ENCODE measurements at regions not wholly inside any gene's neighbourhood (a gene's known extent, or its start where the extent isn't known, plus 50 kb on each side); places are given as distances from the start of the nearest gene placed in this dataset.

- no peak overlapping the region for H3K27ac ChIP-seq
- DNase-seq = no peak
- intact Hi-C loops (cut with DNase I) = no loop called here
- no peaks in the 10 kb centered on the region for H3K9me3 ChIP-seq
- 36 to 49% (median 46%) methylated on average over 13 of the region's 13 CpGs for WGBS, 3 donors
- no peaks in the 10 kb centered on the region for H3K4me1 ChIP-seq (ENCODE audit: insufficient read depth)
- no peak overlapping the region for H3K4me3 ChIP-seq
- H3K36me3 ChIP-seq = no peaks in the 10 kb centered on the region
- no peak for TF ChIP-seq POLR2A (IDR thresholded peaks at IDR 0.05)
- TF ChIP-seq CTCF (IDR thresholded peaks at IDR 0.05) = no peak
- no peak for TF ChIP-seq EP300 (IDR thresholded peaks at IDR 0.05)
- H3K27me3 ChIP-seq = no peaks in the 10 kb centered on the region
Measured at GRCh38 chr2:41379496-41380221, 668.2 kb upstream of the PKDCC start.

GRCh38 chr2:41381701-41382100 lies 666.1 kb upstream of the PKDCC start:
- Histone ChIP-seq H3K36me3 (no peaks in the 10 kb centered on the region), H3K27me3 (no peaks in the 10 kb centered on the region), H3K4me1 (ENCODE audit: insufficient read depth) (no peaks in the 10 kb centered on the region), H3K4me3 (no peak overlapping the region), H3K27ac (no peak overlapping the region), H3K9me3 (no peaks in the 10 kb centered on the region)
- 90 to 95% (median 93%) methylated on average over 3 of the region's 3 CpGs for WGBS, 3 donors
- no peak for DNase-seq
- TF ChIP-seq POLR2A (IDR thresholded peaks at IDR 0.05) (no peak), EP300 (IDR thresholded peaks at IDR 0.05) (no peak), CTCF (IDR thresholded peaks at IDR 0.05) (no peak)
- intact Hi-C loops (cut with DNase I) = no loop called here

DNA sequence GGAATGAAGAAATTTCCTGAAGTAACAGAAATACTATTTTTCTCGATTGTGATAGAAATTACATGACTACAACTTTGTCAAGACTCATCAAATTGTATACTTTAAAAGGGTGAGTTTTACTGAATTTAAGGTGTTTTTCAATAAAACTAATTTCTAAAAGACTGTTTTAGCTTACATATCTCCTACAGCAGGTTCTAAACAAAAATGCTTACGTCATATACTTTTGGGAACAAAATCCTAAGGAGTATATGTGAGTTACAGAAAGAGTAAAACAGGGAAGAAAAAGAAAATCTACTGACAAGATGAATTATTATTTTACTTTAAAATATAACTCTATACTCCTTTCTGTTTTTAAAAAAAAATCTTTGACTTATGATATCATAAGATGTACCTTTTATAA lies 660.3 kb upstream of the PKDCC start:
- no peak overlapping the region for H3K27ac ChIP-seq
- H3K4me1 ChIP-seq (ENCODE audit: insufficient read depth) = no peaks in the 10 kb centered on the region
- H3K36me3 ChIP-seq = no peaks in the 10 kb centered on the region
- whole genome bisulfite sequencing, 3 donors = 85 to 91% (median 89%) methylated on average over 2 of the region's 2 CpGs
- no peak for DNase-seq
- intact Hi-C loops (cut with DNase I) = no loop called here
- no peaks in the 10 kb centered on the region for H3K27me3 ChIP-seq
- H3K4me3 ChIP-seq = no peak overlapping the region
- no peak for TF ChIP-seq POLR2A (IDR thresholded peaks at IDR 0.05)
- TF ChIP-seq CTCF (IDR thresholded peaks at IDR 0.05) = no peak
- TF ChIP-seq EP300 (IDR thresholded peaks at IDR 0.05) = no peak
- no peaks in the 10 kb centered on the region for H3K9me3 ChIP-seq

DNA sequence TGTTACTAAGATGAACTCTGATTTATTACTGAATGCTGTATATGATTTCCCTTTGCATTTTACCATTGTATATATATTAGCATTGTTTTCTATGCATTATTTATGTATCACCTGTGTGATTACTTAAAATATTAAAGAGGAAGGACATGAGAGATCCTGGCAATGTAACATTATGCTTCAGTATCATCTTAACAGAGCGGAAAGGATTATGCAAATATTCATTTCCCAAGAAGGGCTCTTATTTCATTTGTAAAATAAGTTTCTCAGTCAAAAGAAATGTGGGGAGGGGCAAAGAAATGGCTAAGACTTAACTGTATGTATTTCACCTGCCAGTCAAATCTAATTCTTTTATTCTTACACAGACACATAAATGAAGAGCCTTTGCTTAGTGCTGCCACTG lies 654.2 kb upstream of the PKDCC start:
- 89 to 97% (median 96%) methylated on average over 1 of the region's 1 CpG for WGBS, 3 donors
- DNase-seq = no peak
- Histone ChIP-seq H3K36me3 (no peaks in the 10 kb centered on the region), H3K4me3 (no peak overlapping the region), H3K4me1 (ENCODE audit: insufficient read depth) (no peaks in the 10 kb centered on the region), H3K27me3 (peaks cover 2% of the 10 kb centered on the region), H3K9me3 (no peaks in the 10 kb centered on the region), H3K27ac (no peak overlapping the region)
- TF ChIP-seq EP300 (IDR thresholded peaks at IDR 0.05) (no peak), POLR2A (IDR thresholded peaks at IDR 0.05) (no peak), CTCF (IDR thresholded peaks at IDR 0.05) (no peak)
- intact Hi-C loops (cut with DNase I) = no loop called here
